ENCODE measurements at regions not wholly inside any gene's neighbourhood (a gene's known extent, or its start where the extent isn't known, plus 50 kb on each side); places are given as distances from the start of the nearest gene placed in this dataset.

DNA sequence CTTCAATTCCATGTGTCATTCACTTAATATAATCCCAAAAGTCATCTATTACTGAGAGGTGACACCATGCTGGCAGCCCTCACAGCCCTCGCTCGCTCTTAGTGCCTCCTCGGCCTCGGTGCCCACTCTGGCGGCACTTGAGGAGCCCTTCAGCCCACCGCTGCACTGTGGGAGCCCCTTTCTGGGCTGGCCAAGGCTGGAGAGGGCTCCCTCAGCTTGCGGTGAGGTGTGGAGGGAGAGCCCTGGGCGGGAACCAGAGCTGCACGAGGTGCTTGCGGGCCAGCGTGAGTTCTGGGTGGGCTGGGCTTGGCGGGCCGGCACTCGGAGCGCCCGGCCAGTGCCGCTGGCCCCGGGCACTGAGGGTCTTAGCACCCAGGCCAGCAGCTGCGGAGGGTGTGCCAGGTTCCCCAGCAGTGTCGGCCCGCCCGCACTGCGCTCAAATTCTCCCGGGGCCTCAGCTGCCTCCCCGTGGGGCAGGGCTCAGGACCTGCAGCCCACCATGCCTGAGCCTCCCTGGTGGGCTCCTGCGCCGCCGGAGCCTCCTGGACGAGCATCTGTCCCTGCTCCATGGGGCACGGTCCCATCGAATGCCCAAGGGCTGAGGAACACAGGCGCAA is 374.1 kb downstream of the ELAVL2 start:
- no peak overlapping the region for H3K27ac Mint-ChIP-seq
- no peaks in the 10 kb centered on the region for H3K36me3 Mint-ChIP-seq
- peaks cover 5% of the 10 kb centered on the region for H3K27me3 Mint-ChIP-seq (ENCODE audit: low read depth)
- TF ChIP-seq, protein P1, sequence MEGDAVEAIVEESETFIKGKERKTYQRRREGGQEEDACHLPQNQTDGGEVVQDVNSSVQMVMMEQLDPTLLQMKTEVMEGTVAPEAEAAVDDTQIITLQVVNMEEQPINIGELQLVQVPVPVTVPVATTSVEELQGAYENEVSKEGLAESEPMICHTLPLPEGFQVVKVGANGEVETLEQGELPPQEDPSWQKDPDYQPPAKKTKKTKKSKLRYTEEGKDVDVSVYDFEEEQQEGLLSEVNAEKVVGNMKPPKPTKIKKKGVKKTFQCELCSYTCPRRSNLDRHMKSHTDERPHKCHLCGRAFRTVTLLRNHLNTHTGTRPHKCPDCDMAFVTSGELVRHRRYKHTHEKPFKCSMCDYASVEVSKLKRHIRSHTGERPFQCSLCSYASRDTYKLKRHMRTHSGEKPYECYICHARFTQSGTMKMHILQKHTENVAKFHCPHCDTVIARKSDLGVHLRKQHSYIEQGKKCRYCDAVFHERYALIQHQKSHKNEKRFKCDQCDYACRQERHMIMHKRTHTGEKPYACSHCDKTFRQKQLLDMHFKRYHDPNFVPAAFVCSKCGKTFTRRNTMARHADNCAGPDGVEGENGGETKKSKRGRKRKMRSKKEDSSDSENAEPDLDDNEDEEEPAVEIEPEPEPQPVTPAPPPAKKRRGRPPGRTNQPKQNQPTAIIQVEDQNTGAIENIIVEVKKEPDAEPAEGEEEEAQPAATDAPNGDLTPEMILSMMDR (IDR thresholded peaks at IDR 0.05; ENCODE audit: unreplicated experiment) = no peak
- peaks cover 8% of the 10 kb centered on the region for H3K9me3 Mint-ChIP-seq
- H3K4me1 Mint-ChIP-seq = no peaks in the 10 kb centered on the region
- DNase-seq (ENCODE audit: low spot score in 2 of 2, unreplicated experiment in 2 of 2) = no peak
- no peak overlapping the region for H3K4me3 Mint-ChIP-seq

DNA sequence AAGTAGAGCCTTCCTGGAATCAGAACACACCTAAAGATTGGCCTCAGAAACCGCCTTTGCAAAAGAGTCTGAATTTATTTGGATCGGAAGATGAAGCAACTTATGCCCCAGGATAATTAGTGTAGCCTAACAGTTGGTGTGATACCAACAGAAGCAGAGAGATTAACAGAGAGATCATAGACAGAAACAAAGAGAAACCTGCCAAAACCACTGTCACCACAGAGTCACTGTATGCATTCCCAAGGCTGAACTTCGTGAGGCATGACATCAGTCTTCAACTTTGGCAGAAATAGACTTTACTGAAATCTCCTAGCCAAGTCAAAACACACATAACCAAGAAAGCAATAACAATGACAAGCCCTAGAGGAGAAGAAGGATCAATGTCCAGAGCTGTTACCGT is 361.8 kb downstream of the ELAVL2 start:
- Mint-ChIP-seq H3K4me1 (no peaks in the 10 kb centered on the region), H3K4me3 (no peak overlapping the region), H3K36me3 (no peaks in the 10 kb centered on the region), H3K27me3 (ENCODE audit: low read depth) (peaks cover 3% of the 10 kb centered on the region), H3K27ac (no peak overlapping the region), H3K9me3 (peaks cover 4% of the 10 kb centered on the region)
- TF ChIP-seq, protein P1 (IDR thresholded peaks at IDR 0.05; ENCODE audit: unreplicated experiment) = no peak
- no peak for DNase-seq (ENCODE audit: low spot score in 2 of 2, unreplicated experiment in 2 of 2)

DNA sequence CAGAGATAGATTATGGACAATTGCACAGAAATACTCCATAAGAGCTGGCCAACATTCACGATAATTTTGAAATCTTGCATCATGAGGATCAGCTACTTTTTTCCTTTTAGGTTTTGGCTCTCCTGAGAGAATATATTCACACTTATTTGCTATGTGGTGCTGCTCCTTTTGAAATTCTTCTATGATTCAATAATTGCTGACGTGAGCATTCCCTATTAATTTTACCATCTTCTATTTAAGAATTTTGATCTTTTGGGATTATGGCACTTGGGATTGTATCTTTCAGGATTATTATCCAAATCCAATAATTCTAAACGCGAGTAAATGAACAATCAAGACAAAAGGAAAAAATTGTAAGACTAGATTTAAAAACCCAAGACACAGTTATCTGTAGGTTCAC is 358.8 kb downstream of the ELAVL2 start:
- H3K9me3 Mint-ChIP-seq = peaks cover 5% of the 10 kb centered on the region
- no peaks in the 10 kb centered on the region for H3K4me1 Mint-ChIP-seq
- no peak overlapping the region for H3K4me3 Mint-ChIP-seq
- H3K36me3 Mint-ChIP-seq = no peaks in the 10 kb centered on the region
- peaks cover 3% of the 10 kb centered on the region for H3K27me3 Mint-ChIP-seq (ENCODE audit: low read depth)
- no peak overlapping the region for H3K27ac Mint-ChIP-seq
- TF ChIP-seq, protein P1 (IDR thresholded peaks at IDR 0.05; ENCODE audit: unreplicated experiment) = no peak
- no peak for DNase-seq (ENCODE audit: low spot score in 2 of 2, unreplicated experiment in 2 of 2)

DNA sequence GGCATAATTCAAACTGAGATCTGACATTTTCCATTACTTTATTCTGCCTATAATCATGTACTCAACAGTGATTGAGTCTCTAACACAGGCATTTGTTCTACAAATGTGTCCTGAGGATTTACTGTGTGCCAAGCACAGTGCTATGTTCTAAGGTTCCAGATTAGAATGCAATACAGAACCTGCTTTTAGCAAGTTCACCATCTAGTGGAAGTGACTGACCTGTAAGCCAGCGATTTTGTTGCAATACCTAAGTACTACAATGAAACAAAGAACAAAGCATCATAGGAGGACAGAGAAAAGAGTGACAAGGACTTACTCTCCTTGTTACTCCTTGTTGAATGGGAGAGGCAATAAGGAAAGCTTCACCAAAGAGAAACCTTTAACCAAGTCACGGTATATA is 348.1 kb downstream of the ELAVL2 start:
- Mint-ChIP-seq H3K4me3 (no peak overlapping the region), H3K27me3 (ENCODE audit: low read depth) (peaks cover 2% of the 10 kb centered on the region), H3K9me3 (no peaks in the 10 kb centered on the region), H3K4me1 (no peaks in the 10 kb centered on the region), H3K27ac (no peak overlapping the region), H3K36me3 (no peaks in the 10 kb centered on the region)
- no peak for DNase-seq (ENCODE audit: low spot score in 2 of 2, unreplicated experiment in 2 of 2)
- TF ChIP-seq, protein P1 (IDR thresholded peaks at IDR 0.05; ENCODE audit: unreplicated experiment) = no peak

DNA sequence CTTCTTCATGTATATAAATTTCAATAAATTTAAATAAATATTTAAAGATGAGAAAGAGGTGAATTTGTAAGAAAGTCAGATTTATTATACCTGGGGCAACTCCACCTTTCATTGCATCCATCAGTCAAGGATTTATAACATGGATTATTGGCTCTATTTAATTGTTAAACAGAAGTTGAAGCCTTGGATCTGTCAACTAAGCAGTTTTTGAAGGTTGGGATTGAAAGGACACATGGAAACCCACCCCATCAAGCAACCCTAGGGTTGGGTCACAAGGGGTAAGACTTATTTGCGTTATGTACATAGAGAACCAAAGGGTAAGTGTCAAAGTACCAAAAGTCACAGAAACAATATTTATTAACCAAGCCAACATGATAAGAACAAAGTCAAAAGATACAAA is 342.5 kb downstream of the ELAVL2 start:
- Mint-ChIP-seq H3K9me3 (no peaks in the 10 kb centered on the region), H3K27ac (no peak overlapping the region), H3K27me3 (ENCODE audit: low read depth) (peaks cover 6% of the 10 kb centered on the region), H3K4me1 (no peaks in the 10 kb centered on the region), H3K36me3 (no peaks in the 10 kb centered on the region), H3K4me3 (no peak overlapping the region)
- DNase-seq (ENCODE audit: low spot score in 2 of 2, unreplicated experiment in 2 of 2) = no peak
- TF ChIP-seq, protein P1 (IDR thresholded peaks at IDR 0.05; ENCODE audit: unreplicated experiment) = no peak

Data from mesothelial cell of epicardium (in vitro differentiated cells).